GM13976 (cell line): ENCODE measurements at regions not wholly inside any gene's neighbourhood (a gene's known extent, or its start where the extent isn't known, plus 50 kb on each side); places are given as distances from the start of the nearest gene placed in this dataset.
"Not testable (repeated sequence)": the region's sequence is repeated elsewhere in the genome, so short reads cannot be mapped to it uniquely, and the experiment has no call there.

Experiments used
- DNase-seq: peaks from one replicate; pipeline ENCODE4 v3.0.0; 2012; ENCODE audit warnings: low spot score
- CTCF ChIP-seq: IDR thresholded peaks from 2 replicates; pipeline ENCODE4 v1.5.1; 2012; ENCODE audit warnings: borderline replicate concordance, mild to moderate bottlenecking; ENCODE audit not compliant: insufficient read depth; ENCODE audit errors: extremely low read depth, missing control alignments, control extremely low read depth
- in situ Hi-C: fragments of 300-500 bp; cut with MboI; formaldehyde crosslinking; loops from one replicate; pipeline ENCODE4 v1.12.0; 2022; ENCODE audit warnings: low sequenced_read_pairs, mixed read lengths, inconsistent platforms; ENCODE audit not compliant: unreplicated experiment

DNA sequence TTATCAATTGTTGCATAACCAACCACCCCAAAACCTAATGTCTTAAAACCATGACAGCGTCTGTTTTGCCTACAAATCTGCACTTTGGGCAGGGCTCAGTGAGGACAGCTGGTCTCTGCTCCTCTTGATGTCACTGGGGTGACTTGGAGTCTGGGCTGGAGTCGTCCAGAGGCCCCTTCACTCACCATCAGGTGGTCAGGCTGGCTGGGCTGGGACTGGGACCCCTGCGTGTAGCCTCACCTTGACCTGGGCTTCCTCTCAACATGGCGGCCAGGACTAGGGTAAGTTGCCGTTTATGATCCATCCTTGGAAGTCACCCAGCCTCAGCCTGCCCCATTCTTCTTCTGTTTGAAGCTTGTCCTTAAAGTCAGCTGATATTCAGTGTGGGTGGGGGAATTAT is 116.8 kb upstream of the NKX1-1 start:
- no peak for TF ChIP-seq CTCF
- DNase-seq: no peak
- in situ Hi-C loops: no loop called here

- no peak for DNase-seq
- TF ChIP-seq CTCF: no peak
- in situ Hi-C loops: no loop called here
These were observed 116.4 kb upstream of the NKX1-1 start for GRCh38 chr4:1522606-1523005.

DNA sequence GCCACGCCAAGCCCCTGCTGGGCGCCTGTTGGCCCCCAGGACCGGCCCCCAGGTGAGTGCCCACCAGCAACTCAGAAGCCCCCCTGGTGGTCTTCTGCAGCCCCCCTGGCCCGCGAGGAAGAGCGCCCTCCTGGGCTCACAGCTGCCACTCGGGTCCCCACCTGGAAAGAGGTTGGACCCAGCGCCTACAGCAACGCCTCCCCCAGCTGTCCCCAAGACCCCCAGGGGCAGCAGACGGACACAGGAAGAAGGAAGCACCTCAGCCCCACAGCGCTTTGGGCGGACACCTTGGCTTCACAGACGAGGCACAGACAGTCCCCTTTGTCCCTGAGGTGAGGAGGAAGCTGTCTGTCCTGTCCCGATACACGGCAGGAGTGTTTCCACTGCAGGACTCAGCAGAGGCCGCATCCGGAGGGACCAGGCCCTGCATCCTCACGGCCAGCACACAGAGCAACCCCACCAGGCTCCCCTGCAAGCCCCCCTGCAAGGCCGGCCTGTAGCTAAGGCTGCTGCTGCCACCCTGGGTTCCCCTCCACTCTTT is 115.6 kb upstream of the NKX1-1 start:
- no peak for TF ChIP-seq CTCF
- in situ Hi-C loops: no loop called here
- DNase-seq: no peak

DNA sequence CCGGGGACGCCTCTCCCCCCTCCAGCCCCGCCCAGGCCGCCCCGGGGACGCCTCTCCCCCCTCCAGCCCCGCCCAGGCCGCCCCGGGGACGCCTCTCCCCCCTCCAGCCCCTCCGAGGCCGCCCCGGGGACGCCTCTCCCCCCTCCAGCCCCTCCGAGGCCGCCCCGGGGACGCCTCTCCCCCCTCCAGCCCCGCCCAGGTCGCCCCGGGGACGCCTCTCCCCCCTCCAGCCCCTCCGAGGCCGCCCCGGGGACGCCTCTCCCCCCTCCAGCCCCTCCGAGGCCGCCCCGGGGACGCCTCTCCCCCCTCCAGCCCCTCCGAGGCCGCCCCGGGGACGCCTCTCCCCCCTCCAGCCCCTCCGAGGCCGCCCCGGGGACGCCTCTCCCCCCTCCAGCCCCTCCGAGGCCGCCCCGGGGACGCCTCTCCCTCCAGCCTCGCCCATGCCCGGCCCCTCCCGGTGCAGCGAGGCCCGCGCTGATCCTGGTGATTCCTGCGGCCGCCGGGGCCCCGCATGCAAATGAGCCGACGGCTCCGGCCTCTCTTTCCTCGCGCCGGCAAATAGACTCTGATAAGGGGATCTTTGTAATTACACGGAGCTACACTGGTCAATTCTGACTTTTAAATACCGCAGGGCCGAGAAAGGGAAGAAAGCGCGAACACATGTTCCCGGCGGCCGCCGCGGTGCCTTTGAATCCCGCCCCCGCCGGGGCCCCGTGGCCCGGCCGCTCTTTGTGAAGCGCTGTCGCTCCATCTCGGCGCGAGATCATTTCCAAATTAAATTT is 114.7 kb upstream of the NKX1-1 start:
- DNase-seq, in situ Hi-C loops: not testable (repeated sequence)

- no peak for TF ChIP-seq CTCF
- in situ Hi-C loops: no loop called here
- no peak for DNase-seq
These were observed 113.8 kb upstream of the NKX1-1 start for GRCh38 chr4:1519787-1520661.

GRCh38 chr4:1518997-1519700 is 112.9 kb upstream of the NKX1-1 start:
- no peak for DNase-seq

More at GRCh38 chr4:1518997-1519700, 112.9 kb upstream of the NKX1-1 start:
- TF ChIP-seq CTCF: no peak
- in situ Hi-C loops: no loop called here
